ENCODE measurements at regions not wholly inside any gene's neighbourhood (a gene's known extent, or its start where the extent isn't known, plus 50 kb on each side); places are given as distances from the start of the nearest gene placed in this dataset.
"Not testable (repeated sequence)": the region's sequence is repeated elsewhere in the genome, so short reads cannot be mapped to it uniquely, and the experiment has no call there.

DNA sequence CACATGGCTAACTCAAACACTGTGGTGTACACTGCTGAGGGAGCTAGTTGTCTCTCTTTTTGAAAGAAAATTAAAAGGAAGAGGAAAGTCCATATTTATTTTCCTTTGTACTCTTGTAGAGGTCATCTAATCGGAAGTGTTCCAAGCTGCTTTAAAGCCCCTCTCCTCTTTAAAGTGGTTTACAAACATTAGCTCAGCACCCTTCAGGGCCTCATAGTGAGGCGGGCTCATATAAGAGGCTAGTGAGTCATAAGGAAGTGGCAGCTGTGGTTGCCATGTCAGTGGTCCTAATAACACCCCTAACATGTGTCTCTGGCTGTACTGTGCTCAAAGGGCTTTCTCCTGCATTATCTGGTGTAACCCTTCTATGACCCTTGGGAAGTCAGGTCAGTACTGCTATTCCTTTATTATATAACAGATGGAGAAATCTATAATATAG is 104.4 kb upstream of the SERBP1 start:
- Histone ChIP-seq H3K4me1 (ENCODE audit: control insufficient read depth, insufficient read depth, low read length) (peaks cover 2% of the 10 kb centered on the region), H3K9me3 (ENCODE audit: control insufficient read depth, insufficient read depth, low read length) (no peaks in the 10 kb centered on the region), H3K9ac (ENCODE audit: low read depth, low read length) (no peak overlapping the region)

GRCh38 chr1:67535474-67535873 is 105.3 kb upstream of the SERBP1 start:
- Histone ChIP-seq H3K4me1 (ENCODE audit: control insufficient read depth, insufficient read depth, low read length) (no peaks in the 10 kb centered on the region), H3K9me3 (ENCODE audit: control insufficient read depth, insufficient read depth, low read length) (no peaks in the 10 kb centered on the region), H3K27me3 (ENCODE audit: control insufficient read depth, insufficient read depth, low read length) (no peaks in the 10 kb centered on the region), H3K4me3 (ENCODE audit: low read depth, low read length) (no peak overlapping the region), H3K9ac (ENCODE audit: low read depth, low read length) (no peak overlapping the region), H3K36me3 (ENCODE audit: control insufficient read depth, insufficient read depth, low read length) (no peaks in the 10 kb centered on the region)

More for the DNA sequence above, 104.4 kb upstream of the SERBP1 start:
- Histone ChIP-seq H3K4me3 (ENCODE audit: low read depth, low read length) (no peak overlapping the region), H3K27me3 (ENCODE audit: control insufficient read depth, insufficient read depth, low read length) (no peaks in the 10 kb centered on the region), H3K36me3 (ENCODE audit: control insufficient read depth, insufficient read depth, low read length) (no peaks in the 10 kb centered on the region)

- Histone ChIP-seq H3K9ac (ENCODE audit: low read depth, low read length) (no peak overlapping the region), H3K4me1 (ENCODE audit: control insufficient read depth, insufficient read depth, low read length) (no peaks in the 10 kb centered on the region), H3K36me3 (ENCODE audit: control insufficient read depth, insufficient read depth, low read length) (no peaks in the 10 kb centered on the region), H3K27me3 (ENCODE audit: control insufficient read depth, insufficient read depth, low read length) (no peaks in the 10 kb centered on the region), H3K4me3 (ENCODE audit: low read depth, low read length) (no peak overlapping the region), H3K9me3 (ENCODE audit: control insufficient read depth, insufficient read depth, low read length) (no peaks in the 10 kb centered on the region)
Observed at GRCh38 chr1:67536957-67537666, 106.9 kb upstream of the SERBP1 start.

GRCh38 chr1:67537667-67538018 is 107.4 kb upstream of the SERBP1 start:
- no peaks in the 10 kb centered on the region for H3K27me3 ChIP-seq (ENCODE audit: control insufficient read depth, insufficient read depth, low read length)
- H3K36me3 ChIP-seq (ENCODE audit: control insufficient read depth, insufficient read depth, low read length) = no peaks in the 10 kb centered on the region
- no peaks in the 10 kb centered on the region for H3K4me1 ChIP-seq (ENCODE audit: control insufficient read depth, insufficient read depth, low read length)
- no peak overlapping the region for H3K4me3 ChIP-seq (ENCODE audit: low read depth, low read length)
- H3K9ac ChIP-seq (ENCODE audit: low read depth, low read length) = no peak overlapping the region
- no peaks in the 10 kb centered on the region for H3K9me3 ChIP-seq (ENCODE audit: control insufficient read depth, insufficient read depth, low read length)

DNA sequence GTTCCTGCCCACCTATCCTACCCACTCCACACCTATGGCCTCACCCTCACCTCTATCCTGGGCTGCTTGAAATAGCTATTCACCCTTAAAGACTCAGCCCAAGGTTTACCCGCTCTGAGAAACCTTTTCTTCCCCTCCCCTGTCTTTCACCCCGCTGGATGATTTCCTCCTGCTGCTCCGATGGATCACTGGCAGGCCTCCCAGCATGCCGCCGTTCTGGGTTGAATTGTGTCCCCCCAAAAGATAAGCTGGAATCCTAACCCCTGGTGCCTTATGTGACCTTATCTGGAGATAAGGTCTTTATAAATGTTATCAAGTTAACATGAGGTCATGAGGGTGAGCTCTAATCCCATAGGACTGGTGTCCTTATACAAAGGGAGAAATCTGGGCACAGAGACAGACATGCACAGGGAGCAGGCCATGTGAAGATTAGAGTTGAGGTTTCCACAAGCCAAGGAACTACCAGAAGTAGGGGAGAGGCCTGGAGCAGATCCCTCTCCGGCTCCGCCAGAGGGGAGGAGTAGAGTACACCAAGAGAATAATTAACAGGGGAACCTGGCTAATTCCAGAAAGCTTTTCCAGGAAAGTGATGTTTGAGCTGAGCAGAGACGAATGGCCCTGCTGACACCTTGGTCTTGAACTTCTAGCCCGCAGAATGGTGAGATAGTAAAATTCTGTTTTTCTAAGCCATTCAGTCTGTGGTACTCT is 110.0 kb upstream of the SERBP1 start:
- no peaks in the 10 kb centered on the region for H3K27me3 ChIP-seq (ENCODE audit: control insufficient read depth, insufficient read depth, low read length)
- H3K4me1 ChIP-seq (ENCODE audit: control insufficient read depth, insufficient read depth, low read length) = no peaks in the 10 kb centered on the region
- H3K9me3 ChIP-seq (ENCODE audit: control insufficient read depth, insufficient read depth, low read length) = no peaks in the 10 kb centered on the region
- no peaks in the 10 kb centered on the region for H3K36me3 ChIP-seq (ENCODE audit: control insufficient read depth, insufficient read depth, low read length)
- no peak overlapping the region for H3K4me3 ChIP-seq (ENCODE audit: low read depth, low read length)
- H3K9ac ChIP-seq (ENCODE audit: low read depth, low read length) = no peak overlapping the region

DNA sequence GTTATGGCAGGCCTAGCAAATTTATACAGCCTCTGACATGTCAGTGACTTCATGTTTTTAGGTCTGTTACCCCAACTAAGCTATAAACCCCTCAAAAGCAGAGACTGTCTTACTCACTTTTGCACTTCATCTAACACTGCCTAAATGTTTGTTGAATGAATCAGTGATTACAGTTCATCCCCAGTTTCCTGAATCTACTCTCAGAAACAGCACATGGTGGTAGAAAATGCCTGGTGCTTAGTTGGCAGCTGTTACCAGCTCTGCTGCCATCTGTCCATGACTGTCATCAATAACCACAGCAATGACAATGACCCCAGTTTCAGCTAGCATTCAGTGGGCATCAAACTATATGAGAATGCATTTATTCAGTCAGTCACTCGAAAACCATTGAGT is 110.5 kb upstream of the SERBP1 start:
- no peak overlapping the region for H3K9ac ChIP-seq (ENCODE audit: low read depth, low read length)
- no peaks in the 10 kb centered on the region for H3K27me3 ChIP-seq (ENCODE audit: control insufficient read depth, insufficient read depth, low read length)
- no peak overlapping the region for H3K4me3 ChIP-seq (ENCODE audit: low read depth, low read length)
- H3K9me3 ChIP-seq (ENCODE audit: control insufficient read depth, insufficient read depth, low read length) = no peaks in the 10 kb centered on the region
- no peaks in the 10 kb centered on the region for H3K4me1 ChIP-seq (ENCODE audit: control insufficient read depth, insufficient read depth, low read length)
- H3K36me3 ChIP-seq (ENCODE audit: control insufficient read depth, insufficient read depth, low read length) = no peaks in the 10 kb centered on the region

GRCh38 chr1:67542747-67543146 is 112.5 kb upstream of the SERBP1 start:
- Histone ChIP-seq H3K9me3 (ENCODE audit: control insufficient read depth, insufficient read depth, low read length) (no peaks in the 10 kb centered on the region), H3K9ac (ENCODE audit: low read depth, low read length) (no peak overlapping the region), H3K27me3 (ENCODE audit: control insufficient read depth, insufficient read depth, low read length) (no peaks in the 10 kb centered on the region), H3K4me1 (ENCODE audit: control insufficient read depth, insufficient read depth, low read length) (no peaks in the 10 kb centered on the region), H3K4me3 (ENCODE audit: low read depth, low read length) (no peak overlapping the region), H3K36me3 (ENCODE audit: control insufficient read depth, insufficient read depth, low read length) (no peaks in the 10 kb centered on the region)

DNA sequence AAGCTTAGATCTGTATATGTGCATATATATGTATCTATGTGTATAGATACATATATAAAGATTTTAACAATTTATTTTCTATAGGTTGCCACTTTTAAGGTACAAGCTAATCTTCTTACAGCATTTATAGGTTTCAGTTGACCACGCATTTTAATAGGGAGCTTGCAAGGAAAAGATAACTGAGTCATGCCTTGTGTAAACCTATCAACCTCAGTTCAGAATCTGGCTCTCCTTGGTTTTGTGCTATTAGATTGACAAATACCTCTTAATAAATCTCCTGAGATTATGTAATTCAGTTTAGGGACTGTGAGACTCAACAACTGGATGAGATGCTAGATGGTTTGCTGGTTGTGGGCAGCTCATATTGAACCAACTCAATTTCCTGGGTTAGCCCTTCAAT is 114.7 kb upstream of the SERBP1 start:
- Histone ChIP-seq H3K9me3 (ENCODE audit: control insufficient read depth, insufficient read depth, low read length) (no peaks in the 10 kb centered on the region), H3K4me1 (ENCODE audit: control insufficient read depth, insufficient read depth, low read length) (no peaks in the 10 kb centered on the region), H3K4me3 (ENCODE audit: low read depth, low read length) (no peak overlapping the region), H3K9ac (ENCODE audit: low read depth, low read length) (no peak overlapping the region), H3K36me3 (ENCODE audit: control insufficient read depth, insufficient read depth, low read length) (no peaks in the 10 kb centered on the region), H3K27me3 (ENCODE audit: control insufficient read depth, insufficient read depth, low read length) (no peaks in the 10 kb centered on the region)

DNA sequence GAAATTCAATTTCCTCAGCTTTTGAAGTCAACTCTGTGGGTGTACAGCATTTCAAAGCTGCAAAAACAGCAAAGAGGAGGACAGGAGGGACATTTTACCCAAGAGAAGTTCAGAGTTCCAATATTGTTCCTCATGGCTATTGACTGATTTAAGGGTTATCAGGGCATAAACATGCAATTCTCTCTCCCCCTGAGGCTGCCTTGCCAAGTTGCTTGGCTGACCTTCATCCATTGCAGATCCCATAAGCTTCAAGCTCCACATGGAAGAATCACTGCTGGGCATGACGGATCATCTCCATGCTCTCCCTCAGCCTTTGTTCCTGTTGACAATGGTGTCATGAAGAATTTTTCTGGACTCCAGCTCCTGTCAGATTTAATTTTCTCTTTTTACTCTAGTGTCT is 115.2 kb upstream of the SERBP1 start:
- Histone ChIP-seq H3K4me1 (ENCODE audit: control insufficient read depth, insufficient read depth, low read length) (no peaks in the 10 kb centered on the region), H3K36me3 (ENCODE audit: control insufficient read depth, insufficient read depth, low read length) (no peaks in the 10 kb centered on the region), H3K9ac (ENCODE audit: low read depth, low read length) (no peak overlapping the region), H3K27me3 (ENCODE audit: control insufficient read depth, insufficient read depth, low read length) (no peaks in the 10 kb centered on the region), H3K4me3 (ENCODE audit: low read depth, low read length) (no peak overlapping the region), H3K9me3 (ENCODE audit: control insufficient read depth, insufficient read depth, low read length) (no peaks in the 10 kb centered on the region)

DNA sequence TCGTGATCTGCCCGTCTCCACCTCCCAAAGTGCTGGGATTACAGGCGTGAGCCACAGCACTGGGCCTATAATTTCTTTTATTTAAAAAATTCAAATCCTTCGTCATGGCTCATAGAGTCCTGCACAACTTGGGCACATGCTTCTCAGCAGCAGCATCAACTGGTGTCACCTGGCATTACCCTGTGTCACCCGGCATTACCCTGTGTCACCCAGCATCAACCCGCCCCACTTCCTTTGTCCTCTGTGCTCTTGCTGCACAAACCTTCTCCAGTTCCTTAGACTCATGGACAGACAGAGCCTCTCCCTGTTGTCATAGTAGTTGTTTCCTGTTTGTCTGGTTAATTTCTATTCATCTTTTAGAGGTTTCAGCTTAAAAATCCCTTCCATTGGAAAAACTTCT is 121.2 kb upstream of the SERBP1 start:
- Histone ChIP-seq H3K27me3 (ENCODE audit: control insufficient read depth, insufficient read depth, low read length) (no peaks in the 10 kb centered on the region), H3K9me3 (ENCODE audit: control insufficient read depth, insufficient read depth, low read length) (no peaks in the 10 kb centered on the region), H3K9ac (ENCODE audit: low read depth, low read length) (no peak overlapping the region), H3K4me3 (ENCODE audit: low read depth, low read length) (no peak overlapping the region), H3K36me3 (ENCODE audit: control insufficient read depth, insufficient read depth, low read length) (no peaks in the 10 kb centered on the region), H3K4me1 (ENCODE audit: control insufficient read depth, insufficient read depth, low read length) (no peaks in the 10 kb centered on the region)

GRCh38 chr1:67552336-67552759 is 122.1 kb upstream of the SERBP1 start:
- Histone ChIP-seq H3K9ac (ENCODE audit: low read depth, low read length) (no peak overlapping the region), H3K4me3 (ENCODE audit: low read depth, low read length) (no peak overlapping the region), H3K9me3 (ENCODE audit: control insufficient read depth, insufficient read depth, low read length) (no peaks in the 10 kb centered on the region), H3K4me1 (ENCODE audit: control insufficient read depth, insufficient read depth, low read length) (no peaks in the 10 kb centered on the region), H3K27me3 (ENCODE audit: control insufficient read depth, insufficient read depth, low read length) (no peaks in the 10 kb centered on the region), H3K36me3 (ENCODE audit: control insufficient read depth, insufficient read depth, low read length) (no peaks in the 10 kb centered on the region)

DNA sequence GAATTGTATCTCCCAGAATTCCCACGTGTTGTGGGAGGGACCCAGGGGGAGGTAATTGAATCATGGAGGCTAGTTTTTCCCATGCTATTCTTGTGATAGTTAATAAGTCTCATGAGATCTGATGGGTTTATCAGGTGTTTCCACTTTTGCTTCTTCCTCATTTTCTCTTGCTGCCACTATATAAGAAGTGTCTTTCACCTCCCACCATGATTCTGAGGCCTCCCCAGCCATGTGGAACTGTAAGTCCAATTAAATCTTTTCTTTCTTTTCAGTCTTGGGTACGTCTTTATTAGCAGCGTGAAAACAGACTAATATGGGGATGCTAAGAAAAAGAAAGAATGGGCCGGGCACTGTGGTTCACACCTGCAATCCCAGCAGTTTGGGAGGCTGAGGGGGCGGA is 124.0 kb upstream of the SERBP1 start:
- not testable (repeated sequence) for H3K4me1 ChIP-seq (ENCODE audit: control insufficient read depth, insufficient read depth, low read length); H3K9me3 ChIP-seq (ENCODE audit: control insufficient read depth, insufficient read depth, low read length); H3K27me3 ChIP-seq (ENCODE audit: control insufficient read depth, insufficient read depth, low read length); H3K9ac ChIP-seq (ENCODE audit: low read depth, low read length); H3K4me3 ChIP-seq (ENCODE audit: low read depth, low read length); H3K36me3 ChIP-seq (ENCODE audit: control insufficient read depth, insufficient read depth, low read length)

All from iPS-15b (cell line).